Endothelial cell of umbilical vein (primary cell): ENCODE measurements at regions not wholly inside any gene's neighbourhood (a gene's known extent, or its start where the extent isn't known, plus 50 kb on each side); places are given as distances from the start of the nearest gene placed in this dataset.

Experiments
- BruUV-seq: library from RNA; stranded (reverse); fragments of 400-500 nt; replicated peaks from 2 replicates; lab custom pipeline; 2021; lab: Mats Ljungman, UMichigan
- CTCF ChIA-PET: fragments of 300-600, 350-600 bp; sonication (Branson Sonifier 250); formaldehyde crosslinking; loops from one replicate; lab custom pipeline; 2021; ENCODE audit warnings: antibody characterized with exemption, inconsistent platforms; lab: Charles Lee
- POLR2A ChIA-PET: fragments of 300-600, 350-600 bp; sonication (Branson Sonifier 250); formaldehyde crosslinking; loops from one replicate; lab custom pipeline; 2021; ENCODE audit warnings: antibody characterized with exemption, inconsistent platforms; lab: Charles Lee
- DNase-seq: peaks from one replicate; pipeline ENCODE4 v3.0.0-alpha.2; 2011; ENCODE audit warnings: low read depth, low spot score
- FAIRE-seq: peaks from 2 replicates; lab custom pipeline; 2011; peaks lifted over from hg19 to GRCh38; lab: Jason Lieb, UNC
- H2AFZ ChIP-seq: 2 replicates; pipeline ENCODE4 v1.6.0; 2012; ENCODE audit warnings: low read depth, low read length, control low read depth, inconsistent platforms
- H3K27ac ChIP-seq: 2 replicates; pipeline ENCODE4 v1.5.1; 2011; ENCODE audit warnings: low read depth, mild to moderate bottlenecking, control low read depth, low read length, moderate library complexity; ENCODE audit not compliant: insufficient read depth
- H3K27me3 ChIP-seq, 2 experiments: 2 replicates each; pipeline versions ENCODE4 v1.6.0 to v1.6.1; 2011; ENCODE audit warnings: low read length in 2 of 2, mixed read lengths in 1 of 2; ENCODE audit not compliant: control insufficient read depth in 2 of 2, insufficient read depth in 2 of 2
- H3K36me3 ChIP-seq, 2 experiments: 2 replicates in 1 of 2; 3 replicates in 1 of 2; pipeline ENCODE4 v1.5.1; 2011; ENCODE audit warnings: low read length in 2 of 2, mild to moderate bottlenecking in 1 of 2, moderate library complexity in 1 of 2; ENCODE audit not compliant: control insufficient read depth in 2 of 2, insufficient read depth in 2 of 2; ENCODE audit errors: extremely low read depth in 1 of 2
- H3K4me1 ChIP-seq: 3 replicates; pipeline ENCODE4 v1.5.1; 2011; ENCODE audit warnings: mild to moderate bottlenecking, low read length; ENCODE audit not compliant: control insufficient read depth, insufficient read depth; ENCODE audit errors: extremely low read depth
- H3K4me2 ChIP-seq: 2 replicates; pipeline ENCODE4 v1.6.1; 2011; ENCODE audit warnings: low read length, control low read depth, mixed read lengths; ENCODE audit not compliant: insufficient read depth
- H3K4me3 ChIP-seq, 3 experiments: fragments of 200-600 bp in 1 of 3; sonication (generic), shearing (Covaris generic) in 1 of 3; replicated peaks in 1 of 3; 2 replicates each; pipeline ENCODE4 v1.5.1; 2011 to 2016; ENCODE audit warnings: control low read depth in 3 of 3, low read length in 3 of 3, mild to moderate bottlenecking in 2 of 3, inconsistent platforms in 1 of 3, low read depth in 1 of 3, moderate library complexity in 1 of 3; ENCODE audit not compliant: insufficient read depth in 1 of 3
- H3K79me2 ChIP-seq: 2 replicates; pipeline ENCODE4 v1.6.0; 2012; ENCODE audit warnings: low read length, inconsistent platforms; ENCODE audit not compliant: control insufficient read depth, insufficient read depth
- H3K9ac ChIP-seq: replicated peaks from 2 replicates; pipeline ENCODE3; 2011; ENCODE audit warnings: low read length, control low read depth; ENCODE audit not compliant: insufficient read depth; ENCODE audit errors: extremely low read depth
- H3K9me1 ChIP-seq: replicated peaks from 3 replicates; pipeline ENCODE4 v1.6.0; 2011; ENCODE audit warnings: mild to moderate bottlenecking, low read length; ENCODE audit not compliant: control insufficient read depth, insufficient read depth; ENCODE audit errors: extremely low read depth
- H3K9me3 ChIP-seq: replicated peaks from 2 replicates; pipeline ENCODE4 v1.5.1; 2012; ENCODE audit warnings: low read length, inconsistent platforms; ENCODE audit not compliant: control insufficient read depth, insufficient read depth
- H4K20me1 ChIP-seq: replicated peaks from 2 replicates; pipeline ENCODE3; 2011; ENCODE audit warnings: mild to moderate bottlenecking, low read length; ENCODE audit not compliant: control insufficient read depth, insufficient read depth; ENCODE audit errors: extremely low read depth
- CTCF ChIP-seq, 2 donors: IDR thresholded peaks; 1 replicate in 1 of 2; 2 replicates in 1 of 2; pipeline ENCODE4 v1.5.1; 2011; ENCODE audit warnings: low read length in 2 of 2, mild to moderate bottlenecking in 2 of 2, moderate library complexity in 2 of 2, control low read depth in 1 of 2, inconsistent platforms in 1 of 2, low read depth in 1 of 2; ENCODE audit not compliant: insufficient read depth in 1 of 2; ENCODE audit errors: extremely low read depth in 1 of 2
- EZH2 ChIP-seq: IDR thresholded peaks from 2 replicates; pipeline ENCODE4 v1.6.1; 2012; ENCODE audit warnings: borderline replicate concordance, low read depth, mild to moderate bottlenecking, moderate library complexity, low read length, inconsistent platforms; ENCODE audit not compliant: severe bottlenecking
- FOS ChIP-seq: IDR thresholded peaks from 2 replicates; pipeline ENCODE4 v1.6.1; 2011; ENCODE audit warnings: mild to moderate bottlenecking, low read length, moderate library complexity, borderline replicate concordance; ENCODE audit not compliant: insufficient read depth
- GATA2 ChIP-seq: IDR thresholded peaks from 2 replicates; pipeline ENCODE4 v1.7.0; 2011; ENCODE audit warnings: low read depth, mild to moderate bottlenecking, moderate library complexity, mixed read lengths, low read length; ENCODE audit not compliant: insufficient read length, insufficient read depth
- JUN ChIP-seq: IDR thresholded peaks from 2 replicates; pipeline ENCODE4 v1.6.1; 2011; ENCODE audit warnings: borderline replicate concordance, low read depth; ENCODE audit not compliant: insufficient read length, insufficient read depth
- MAX ChIP-seq: IDR thresholded peaks from 2 replicates; pipeline ENCODE4 v1.6.1; 2011; ENCODE audit not compliant: insufficient read depth, insufficient read length
- MYC ChIP-seq: IDR thresholded peaks from one replicate; pipeline ENCODE4 v1.6.1; 2011; ENCODE audit warnings: mild to moderate bottlenecking, low read depth, low read length
- POLR2A ChIP-seq: IDR thresholded peaks from 2 replicates; pipeline ENCODE4 v1.6.1; 2012; ENCODE audit warnings: low read depth, mild to moderate bottlenecking, control low read depth, low read length
- POLR2AphosphoS5 ChIP-seq: IDR thresholded peaks from 2 replicates; pipeline ENCODE4 v1.6.1; 2012; ENCODE audit warnings: low read depth, mild to moderate bottlenecking, control low read depth, low read length, moderate library complexity; ENCODE audit not compliant: insufficient read depth
- dilution Hi-C: fragments of 300-500 bp; cut with MboI; formaldehyde crosslinking; loops from one replicate; pipeline ENCODE4 v1.15.0; 2019; ENCODE audit warnings: low sequenced_read_pairs; ENCODE audit not compliant: extremely low pct_ligation_motif_present
- intact Hi-C: fragments of 100-400 bp; cut with micrococcal nuclease; formaldehyde crosslinking; loops from one replicate; pipeline ENCODE4 v1.10.0; 2022

- BruUV-seq, result no TSS peak
- Histone ChIP-seq H3K4me2 (no peak overlapping the region), H3K9me1 (no peaks in the 10 kb centered on the region), H3K27ac (no peak overlapping the region), H3K9me3 (no peaks in the 10 kb centered on the region), H3K4me1 (no peaks in the 10 kb centered on the region), H3K79me2 (no peaks in the 10 kb centered on the region), H3K4me3 (no peak overlapping the region), H2AFZ (no peak overlapping the region), H3K27me3 (no peaks in the 10 kb centered on the region), H3K9ac (no peak overlapping the region), H4K20me1 (no peaks in the 10 kb centered on the region), H3K36me3 (no peaks in the 10 kb centered on the region)
- intact Hi-C loops, result no loop called here
- dilution Hi-C loops, result no loop called here
- no peak for FAIRE-seq
- ChIA-PET POLR2A (no interaction called here), CTCF (no interaction called here)
- no peak for TF ChIP-seq GATA2
- TF ChIP-seq POLR2AphosphoS5, result no peak
- no peak for DNase-seq
These were observed 100.8 kb upstream of the SAMSN1 start for GRCh38 chr21:14646893-14647292.

GRCh38 chr21:14645702-14646101 lies 99.6 kb upstream of the SAMSN1 start:
- DNase-seq (no peak), FAIRE-seq (no peak)
- intact Hi-C loops, result no loop called here
- Histone ChIP-seq H3K9me1 (no peaks in the 10 kb centered on the region), H4K20me1 (no peaks in the 10 kb centered on the region), H3K4me3 (no peak overlapping the region), H3K36me3 (no peaks in the 10 kb centered on the region), H3K4me2 (no peak overlapping the region), H3K9me3 (no peaks in the 10 kb centered on the region), H3K79me2 (no peaks in the 10 kb centered on the region), H3K27ac (no peak overlapping the region), H3K27me3 (no peaks in the 10 kb centered on the region), H3K4me1 (no peaks in the 10 kb centered on the region), H2AFZ (no peak overlapping the region), H3K9ac (no peak overlapping the region)
- TF ChIP-seq POLR2A (no peak), FOS (no peak), CTCF (IDR thresholded peaks at IDR 0.05; ENCODE audit: extremely low read depth in 1 of 2, insufficient read depth in 1 of 2, low read depth in 1 of 2, low read length in 2 of 2) (no peak), POLR2AphosphoS5 (no peak), EZH2 (no peak), MYC (no peak), JUN (no peak), GATA2 (no peak), MAX (no peak)
- POLR2A ChIA-PET, result no interaction called here
- BruUV-seq, result no TSS peak
- CTCF ChIA-PET, result no interaction called here
- dilution Hi-C loops, result no loop called here
